MM.1S (cell line): ENCODE measurements at regions not wholly inside any gene's neighbourhood (a gene's known extent, or its start where the extent isn't known, plus 50 kb on each side); places are given as distances from the start of the nearest gene placed in this dataset.

ENCODE experiments used
- CTCF ChIP-seq: fragments of 300-600 bp; sonication (generic); IDR thresholded peaks from 2 replicates; pipeline ENCODE4 v1.5.1; 2016; ENCODE audit warnings: antibody characterized with exemption, low read length, mixed read lengths
- EZH2 ChIP-seq: fragments of 300-600 bp; sonication (generic); optimal IDR thresholded peaks from 2 replicates; pipeline ENCODE3; 2017; ENCODE audit warnings: low read depth, mild to moderate bottlenecking, antibody characterized with exemption, low read length, mixed read lengths

GRCh38 chr1:34619256-34619655, 135.6 kb upstream of the GJB5 start:
- TF ChIP-seq EZH2 (no peak), CTCF (no peak)
